PC-9 (cell line): ENCODE measurements at regions not wholly inside any gene's neighbourhood (a gene's known extent, or its start where the extent isn't known, plus 50 kb on each side); places are given as distances from the start of the nearest gene placed in this dataset.
"Not testable (repeated sequence)": the region's sequence is repeated elsewhere in the genome, so short reads cannot be mapped to it uniquely, and the experiment has no call there.

Source experiments
- BruUV-seq: library from RNA; stranded (reverse); fragments of 400-500 nt; replicated peaks from 2 replicates; lab custom pipeline; 2021; lab: Mats Ljungman, UMichigan
- CTCF ChIA-PET: fragments of 300-600 bp; sonication (Branson Sonifier 250); formaldehyde crosslinking; loops from one replicate; lab custom pipeline; 2022; ENCODE audit warnings: antibody characterized with exemption; lab: Charles Lee
- POLR2A ChIA-PET: fragments of 300-600 bp; sonication (Branson Sonifier 250); formaldehyde crosslinking; loops from one replicate; lab custom pipeline; 2022; ENCODE audit warnings: antibody characterized with exemption; ENCODE audit not compliant: unreplicated experiment; lab: Charles Lee
- DNase-seq, 2 experiments: peaks; one replicate each; pipeline versions ENCODE4 v3.0.0 to v3.0.0-alpha.2; 2015 to 2022; ENCODE audit warnings: mixed read lengths in 1 of 2
- H2AFZ ChIP-seq: fragments of 200-600 bp; sonication (generic); 2 replicates; pipeline ENCODE4 v1.8.1; 2017; ENCODE audit warnings: antibody characterized with exemption
- H3F3A ChIP-seq: fragments of 200-600 bp; sonication (generic); 2 replicates; pipeline ENCODE4 v1.8.1; 2017; ENCODE audit warnings: antibody characterized with exemption, mild to moderate bottlenecking, low read depth; ENCODE audit not compliant: insufficient read depth
- H3K27ac ChIP-seq: fragments of 200-600 bp; sonication (generic); 2 replicates; pipeline ENCODE4 v1.6.1; 2016; ENCODE audit warnings: mixed run types
- H3K27me3 ChIP-seq: fragments of 200-600 bp; sonication (generic); 2 replicates; pipeline ENCODE4 v1.6.1; 2016; ENCODE audit warnings: low read depth, mixed run types; ENCODE audit not compliant: insufficient read depth
- H3K36me3 ChIP-seq: fragments of 200-600 bp; sonication (generic); 2 replicates; pipeline ENCODE4 v1.6.1; 2016; ENCODE audit warnings: low read depth, mixed run types
- H3K4me1 ChIP-seq: fragments of 200-600 bp; sonication (generic); replicated peaks from 2 replicates; pipeline ENCODE4 v1.6.1; 2016; ENCODE audit warnings: mixed run types; ENCODE audit not compliant: insufficient read depth
- H3K4me2 ChIP-seq: fragments of 200-600 bp; sonication (generic); 2 replicates; pipeline ENCODE4 v1.6.1; 2017; ENCODE audit warnings: mixed run types
- H3K4me3 ChIP-seq: fragments of 200-600 bp; sonication (generic); 2 replicates; pipeline ENCODE4 v1.6.1; 2016; ENCODE audit warnings: mixed run types
- H3K79me2 ChIP-seq: fragments of 200-600 bp; sonication (generic); 2 replicates; pipeline ENCODE4 v1.6.1; 2017; ENCODE audit warnings: low read depth, mixed run types
- H3K9me2 ChIP-seq: fragments of 200-600 bp; sonication (generic); 2 replicates; pipeline ENCODE4 v1.8.1; 2017; ENCODE audit warnings: mild to moderate bottlenecking; ENCODE audit not compliant: insufficient read depth
- H3K9me3 ChIP-seq: fragments of 200-600 bp; sonication (generic); 2 replicates; pipeline ENCODE4 v1.8.1; 2016; ENCODE audit warnings: low read depth; ENCODE audit not compliant: insufficient read depth
- H4K20me1 ChIP-seq: fragments of 200-600 bp; sonication (generic); 2 replicates; pipeline ENCODE4 v1.8.1; 2017; ENCODE audit not compliant: insufficient read depth
- CTCF ChIP-seq: fragments of 200-600 bp; sonication (generic); conservative IDR thresholded peaks from 2 replicates; pipeline ENCODE4 v1.6.1; 2017; ENCODE audit warnings: mixed run types, antibody characterized with exemption, mild to moderate bottlenecking, moderate library complexity
- EZH2 ChIP-seq: fragments of 200-600 bp; sonication (generic); IDR thresholded peaks from 2 replicates; pipeline ENCODE4 v1.8.0; 2017; ENCODE audit warnings: antibody characterized with exemption, low read depth
- intact Hi-C: fragments of 100-400 bp; cut with micrococcal nuclease; formaldehyde crosslinking; loops from one replicate; pipeline ENCODE4 v1.10.0; 2022; ENCODE audit not compliant: unreplicated experiment

- H3F3A ChIP-seq, result no peaks in the 10 kb centered on the region
- no peaks in the 10 kb centered on the region for H3K36me3 ChIP-seq
- no peaks in the 10 kb centered on the region for H3K79me2 ChIP-seq
- no peaks in the 10 kb centered on the region for H3K9me2 ChIP-seq
- no peak overlapping the region for H3K27ac ChIP-seq
- H3K4me2 ChIP-seq, result no peak overlapping the region
- intact Hi-C loops, result no loop called here
- no peaks in the 10 kb centered on the region for H3K4me1 ChIP-seq
- no peak overlapping the region for H2AFZ ChIP-seq
- no TSS peak for BruUV-seq
- no peak overlapping the region for H3K4me3 ChIP-seq
- peaks cover 36% of the 10 kb centered on the region for H3K27me3 ChIP-seq
- POLR2A ChIA-PET, result no interaction called here
- TF ChIP-seq EZH2 (no peak), CTCF (no peak)
- CTCF ChIA-PET, result no interaction called here
- H4K20me1 ChIP-seq, result no peaks in the 10 kb centered on the region; the same call in 1 of the 2 replicates
- no peak for DNase-seq
- no peaks in the 10 kb centered on the region for H3K9me3 ChIP-seq
These were observed 97.7 kb upstream of the CDCA7L start for GRCh38 chr7:22043367-22043766.

- Histone ChIP-seq H3K9me3 (no peaks in the 10 kb centered on the region), H3K4me2 (no peak overlapping the region), H3K9me2 (no peaks in the 10 kb centered on the region), H3K36me3 (no peaks in the 10 kb centered on the region), H3K27ac (no peak overlapping the region), H3K4me1 (no peaks in the 10 kb centered on the region), H3K27me3 (peaks cover 20% of the 10 kb centered on the region), H3K4me3 (no peak overlapping the region), H2AFZ (no peak overlapping the region), H3K79me2 (no peaks in the 10 kb centered on the region), H4K20me1 (no peaks in the 10 kb centered on the region; the same call in 1 of the 2 replicates), H3F3A (no peaks in the 10 kb centered on the region)
- ChIA-PET CTCF (no interaction called here), POLR2A (no interaction called here)
- no peak for TF ChIP-seq CTCF
- TF ChIP-seq EZH2, result no peak
- DNase-seq, result no peak
- no TSS peak for BruUV-seq
- intact Hi-C loops, result no loop called here
These were observed 95.4 kb upstream of the CDCA7L start for GRCh38 chr7:22040923-22041595.

- no peak for DNase-seq
- H3K4me2 ChIP-seq, result no peak overlapping the region
- no peaks in the 10 kb centered on the region for H3K36me3 ChIP-seq
- no peaks in the 10 kb centered on the region for H3K79me2 ChIP-seq
- H3K4me3 ChIP-seq, result no peak overlapping the region
- no peaks in the 10 kb centered on the region for H3K9me2 ChIP-seq
- H4K20me1 ChIP-seq, result no peaks in the 10 kb centered on the region; the same call in 1 of the 2 replicates
- peaks cover 10% of the 10 kb centered on the region for H3K27me3 ChIP-seq
- no peaks in the 10 kb centered on the region for H3K4me1 ChIP-seq
- no peak for TF ChIP-seq CTCF
- ChIA-PET CTCF (no interaction called here), POLR2A (no interaction called here)
- no peak overlapping the region for H2AFZ ChIP-seq
- H3F3A ChIP-seq, result no peaks in the 10 kb centered on the region
- no peaks in the 10 kb centered on the region for H3K9me3 ChIP-seq
- intact Hi-C loops, result no loop called here
- BruUV-seq, result no TSS peak
- no peak overlapping the region for H3K27ac ChIP-seq
These were observed 94.0 kb upstream of the CDCA7L start for GRCh38 chr7:22039670-22040069.

GRCh38 chr7:22032356-22032755, 86.7 kb upstream of the CDCA7L start:
- H3K4me1 ChIP-seq, intact Hi-C loops, H2AFZ ChIP-seq, H3K79me2 ChIP-seq, H3K9me3 ChIP-seq, H3K27ac ChIP-seq, H3K36me3 ChIP-seq, BruUV-seq, H4K20me1 ChIP-seq, DNase-seq, H3F3A ChIP-seq, H3K4me3 ChIP-seq, H3K4me2 ChIP-seq, POLR2A ChIA-PET, CTCF ChIA-PET, H3K9me2 ChIP-seq: not testable (repeated sequence)
- peaks cover 53% of the 10 kb centered on the region for H3K27me3 ChIP-seq

GRCh38 chr7:22028656-22029055, 83.0 kb upstream of the CDCA7L start:
- H3K4me1 ChIP-seq, H3K79me2 ChIP-seq, H3K27ac ChIP-seq, DNase-seq, intact Hi-C loops, H3K4me2 ChIP-seq, H2AFZ ChIP-seq, H3K4me3 ChIP-seq, H4K20me1 ChIP-seq, BruUV-seq, H3K9me3 ChIP-seq, H3F3A ChIP-seq, H3K36me3 ChIP-seq, CTCF ChIA-PET, H3K9me2 ChIP-seq: not testable (repeated sequence)
- POLR2A ChIA-PET, result interaction anchor here (0.6 kb wide), 1 partner anchor 8 kb away, joined by 3 read pairs; no protein-coding TSS in a partner anchor
- peaks cover 85% of the 10 kb centered on the region for H3K27me3 ChIP-seq
